SIG-M5 treated with dmso at 0.1 percent for 504 hours (cell line): ENCODE measurements at regions not wholly inside any gene's neighbourhood (a gene's known extent, or its start where the extent isn't known, plus 50 kb on each side); places are given as distances from the start of the nearest gene placed in this dataset.

Source experiments
- DNase-seq: peaks from one replicate; lab custom pipeline; 2025; ENCODE audit not compliant: unreplicated experiment; lab: John Stamatoyannopoulos, UW

DNA sequence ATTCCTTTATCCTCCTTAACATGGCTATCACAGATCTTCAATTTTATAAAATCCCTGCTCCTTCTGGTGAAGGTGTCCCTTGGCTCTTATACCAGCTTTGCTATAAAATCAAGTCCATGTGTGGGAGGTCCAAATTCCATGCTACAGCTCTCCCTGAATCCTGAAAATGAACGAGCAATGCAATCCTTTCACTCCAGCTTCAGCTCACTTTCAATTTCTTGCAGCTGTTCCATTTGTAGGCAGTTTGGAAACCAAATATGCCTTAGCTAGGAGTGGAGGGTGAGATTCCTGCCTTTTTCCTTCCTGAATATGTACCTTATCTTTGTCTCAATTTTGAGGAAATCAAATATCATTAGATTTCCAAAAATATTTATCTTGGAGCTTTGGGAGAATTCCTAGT lies 402.6 kb downstream of the TTLL7 start:
- no peak for DNase-seq

GRCh38 chr1:83593073-83593472 lies 405.9 kb downstream of the TTLL7 start:
- DNase-seq, result no peak

DNA sequence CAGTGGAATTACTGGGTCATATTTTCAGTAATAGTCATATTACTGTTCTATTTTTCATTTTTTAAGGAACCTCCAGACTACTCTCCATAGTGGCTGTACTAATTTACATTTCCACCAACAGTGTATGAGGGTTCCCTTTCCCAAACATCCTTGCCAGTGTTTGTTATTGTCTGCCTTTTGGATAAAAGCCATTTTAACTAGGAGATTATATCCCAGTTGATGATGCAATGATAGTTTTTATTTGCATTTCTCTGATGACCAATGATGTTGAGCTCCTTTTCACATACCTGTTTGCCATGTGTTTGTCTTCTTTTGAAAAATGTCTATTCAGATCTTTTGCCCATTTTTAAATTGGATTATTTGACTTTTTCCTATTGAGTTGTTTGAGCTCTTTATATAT lies 410.8 kb downstream of the TTLL7 start:
- no peak for DNase-seq

- no peak for DNase-seq
These were observed 415.4 kb downstream of the TTLL7 start for GRCh38 chr1:83583351-83584014.

GRCh38 chr1:83581747-83582146 lies 417.2 kb downstream of the TTLL7 start:
- DNase-seq, result no peak

DNA sequence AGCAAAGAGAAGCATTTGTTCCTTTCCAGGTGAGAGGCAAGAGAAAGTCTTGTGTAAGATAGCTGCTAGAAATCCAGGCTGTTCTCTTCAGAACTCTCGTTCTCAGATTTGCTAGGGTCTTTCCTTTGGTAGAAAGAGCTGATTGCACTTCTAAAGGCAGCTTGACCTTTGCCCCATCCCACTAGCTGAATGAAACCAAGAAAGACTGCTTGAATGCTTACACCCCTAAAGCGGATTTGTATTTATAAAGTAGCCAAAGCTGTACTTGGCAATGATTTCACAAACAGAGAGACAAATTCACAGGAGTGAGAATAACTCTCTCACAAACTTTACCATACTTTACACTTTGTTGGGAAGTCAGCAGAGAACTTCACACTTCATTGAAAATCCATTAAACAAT lies 424.1 kb downstream of the TTLL7 start:
- DNase-seq, result no peak

GRCh38 chr1:83573776-83574175 lies 425.2 kb downstream of the TTLL7 start:
- DNase-seq, result no peak

GRCh38 chr1:83571536-83571935 lies 427.4 kb downstream of the TTLL7 start:
- no peak for DNase-seq

DNA sequence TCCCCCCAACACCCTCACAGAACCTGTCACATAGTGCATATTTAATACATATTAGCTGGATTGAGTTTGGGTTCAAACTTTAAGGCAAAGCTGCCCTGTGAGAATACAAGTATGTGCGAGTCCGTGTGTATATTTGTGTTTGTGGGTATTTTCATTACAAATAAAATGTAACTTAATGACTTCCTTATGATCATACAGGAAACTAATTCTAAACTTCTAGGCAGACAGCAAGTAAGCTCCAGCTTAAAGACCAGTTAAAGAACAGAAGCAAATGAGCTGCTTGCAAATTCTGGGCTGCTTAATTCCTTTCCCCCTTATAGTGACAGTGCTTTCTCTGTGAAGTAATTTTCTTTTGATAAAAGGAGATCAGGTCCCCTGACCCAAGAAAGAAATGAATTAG lies 437.6 kb downstream of the TTLL7 start:
- DNase-seq, result no peak

GRCh38 chr1:83559129-83559840 lies 439.6 kb downstream of the TTLL7 start:
- DNase-seq, result no peak

GRCh38 chr1:83555871-83556270 lies 443.1 kb downstream of the TTLL7 start:
- DNase-seq, result no peak

DNA sequence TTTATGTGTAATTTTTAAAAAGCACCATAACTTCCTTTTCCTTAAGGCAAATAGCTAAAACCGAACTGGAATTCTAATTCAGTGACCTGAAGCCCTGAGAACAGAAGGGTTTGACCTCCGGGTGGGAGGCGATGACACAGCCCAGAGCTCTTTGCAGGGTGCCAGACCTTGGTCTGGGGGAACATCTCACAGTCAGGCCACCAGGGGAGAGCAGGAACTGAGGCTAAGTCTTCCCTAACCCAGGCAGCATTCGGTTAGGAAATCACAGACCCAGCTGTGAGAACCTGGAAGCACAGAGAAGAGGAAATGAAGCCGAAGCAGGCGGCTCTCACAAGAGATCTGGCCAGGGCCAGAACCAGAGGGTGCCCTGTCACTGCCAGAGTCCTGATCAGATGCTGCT lies 444.8 kb downstream of the TTLL7 start:
- DNase-seq, result no peak

DNA sequence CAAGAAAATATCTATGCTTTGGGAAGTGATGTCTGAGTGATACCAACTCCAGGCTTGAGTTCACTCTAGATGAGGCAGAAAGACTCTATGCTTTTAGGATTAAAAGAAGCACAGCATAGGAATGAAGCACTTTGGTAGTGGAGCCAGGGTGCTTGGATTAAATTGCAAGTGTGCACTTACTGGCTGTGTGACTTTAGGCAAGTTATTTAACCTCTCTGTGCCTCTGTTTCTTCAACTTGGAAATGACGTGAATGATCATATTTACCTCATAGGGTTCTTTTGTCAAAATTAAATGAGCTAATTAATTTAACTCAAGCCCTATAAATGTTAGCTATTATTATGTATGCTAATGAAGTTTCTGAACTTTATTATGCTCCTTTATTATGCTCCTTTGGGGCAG lies 446.1 kb downstream of the TTLL7 start:
- DNase-seq, result no peak

- DNase-seq, result no peak
These were observed 450.6 kb downstream of the TTLL7 start for GRCh38 chr1:83548311-83548710.

GRCh38 chr1:83547901-83548300 lies 451.0 kb downstream of the TTLL7 start:
- DNase-seq, result no peak

GRCh38 chr1:83546874-83547273 lies 452.1 kb downstream of the TTLL7 start:
- no peak for DNase-seq

- no peak for DNase-seq
These were observed 453.7 kb downstream of the TTLL7 start for GRCh38 chr1:83545066-83545862.

GRCh38 chr1:83543222-83543973 lies 455.5 kb downstream of the TTLL7 start:
- DNase-seq, result no peak

DNA sequence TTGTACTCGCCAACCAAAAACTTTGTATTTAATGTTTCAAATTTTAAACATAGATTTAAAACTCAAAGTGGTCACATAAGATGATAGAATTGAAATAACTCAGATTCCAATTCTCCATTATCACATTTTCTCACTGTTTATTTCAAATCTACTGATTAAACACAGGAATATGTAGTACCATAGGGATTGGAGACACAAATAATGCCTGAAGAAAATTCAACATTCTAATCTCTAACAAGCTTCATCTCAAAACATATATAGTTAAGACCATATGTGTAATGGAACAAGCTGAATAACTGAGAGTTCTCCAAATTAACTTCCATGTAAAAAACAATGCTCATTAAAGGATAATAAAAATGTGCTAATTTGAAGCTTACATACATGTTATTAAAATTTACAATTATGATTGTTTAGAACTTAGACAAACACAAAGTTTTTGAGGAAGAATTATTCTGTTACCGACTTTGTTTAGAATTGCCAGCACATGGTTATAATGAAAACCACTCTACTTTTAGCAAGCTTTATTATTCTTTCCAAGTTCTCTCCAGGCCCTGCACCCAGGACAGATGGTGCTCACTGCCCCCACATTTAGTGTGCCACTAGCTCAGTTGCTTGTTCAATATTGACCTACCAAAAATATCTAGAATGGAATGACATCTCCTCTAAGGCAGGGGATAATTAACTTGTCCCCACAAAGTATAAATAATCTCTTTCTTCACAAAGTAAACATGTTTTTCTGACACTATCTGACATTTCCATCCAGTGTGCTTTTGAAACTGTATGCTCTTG lies 467.2 kb downstream of the TTLL7 start:
- DNase-seq, result no peak

- no peak for DNase-seq
These were observed 468.4 kb downstream of the TTLL7 start for GRCh38 chr1:83530506-83530905.

DNA sequence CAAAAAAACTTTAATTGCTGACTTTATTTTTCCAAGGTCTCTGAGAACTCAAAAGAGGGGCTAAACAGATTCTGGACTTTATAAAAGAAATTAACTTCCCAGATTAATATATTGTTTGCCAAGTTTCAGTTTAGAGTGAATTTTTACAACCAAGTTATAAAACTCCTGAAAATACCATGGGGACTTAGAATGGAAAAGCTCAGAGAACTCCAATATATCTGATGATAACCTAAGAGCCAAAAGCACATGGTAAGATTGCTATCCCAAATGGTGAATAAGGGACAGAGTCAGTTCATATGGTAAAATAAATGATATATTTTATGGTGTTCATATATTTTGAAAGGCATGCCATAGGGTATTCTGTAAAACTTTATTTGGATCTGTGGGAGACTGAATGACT lies 470.9 kb downstream of the TTLL7 start:
- DNase-seq, result no peak
